DOHH2 (cell line): ENCODE measurements at regions not wholly inside any gene's neighbourhood (a gene's known extent, or its start where the extent isn't known, plus 50 kb on each side); places are given as distances from the start of the nearest gene placed in this dataset.

ENCODE experiments used
- EZH2phosphoT487 ChIP-seq: fragments of 200-600 bp; sonication (generic); IDR thresholded peaks from 2 replicates; pipeline ENCODE4 v1.6.1; 2017; ENCODE audit warnings: borderline replicate concordance, mild to moderate bottlenecking, antibody characterized with exemption, low read length, moderate library complexity, mixed read lengths
- TF ChIP-seq, protein P1 (sequence below): fragments of 200-600 bp; sonication (generic); IDR thresholded peaks from one replicate; pipeline ENCODE4 v1.5.1; 2014; ENCODE audit warnings: antibody characterized with exemption, mild to moderate bottlenecking, low read depth, low read length; ENCODE audit not compliant: poor library complexity, severe bottlenecking

DNA sequence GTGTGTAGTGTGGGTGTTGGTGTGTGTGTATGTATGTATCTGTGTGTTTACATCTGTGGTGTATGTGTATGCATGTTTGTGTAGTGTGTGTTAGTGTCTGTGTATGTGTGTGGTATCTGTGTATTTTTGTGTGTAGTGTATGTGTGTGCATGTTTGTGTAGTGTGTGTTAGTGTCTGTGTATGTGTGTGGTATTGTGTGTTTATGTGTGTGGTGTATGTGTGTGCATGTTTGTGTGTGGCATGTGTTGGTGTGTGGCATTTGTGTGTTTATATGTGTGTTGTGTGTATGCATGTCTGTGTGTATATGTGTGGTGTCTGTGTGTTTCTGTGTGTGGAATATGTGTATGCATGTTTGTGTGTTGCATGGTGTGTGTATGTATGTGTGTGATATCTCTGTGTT is 96.4 kb downstream of the CMPK2 start:
- TF ChIP-seq, protein P1, sequence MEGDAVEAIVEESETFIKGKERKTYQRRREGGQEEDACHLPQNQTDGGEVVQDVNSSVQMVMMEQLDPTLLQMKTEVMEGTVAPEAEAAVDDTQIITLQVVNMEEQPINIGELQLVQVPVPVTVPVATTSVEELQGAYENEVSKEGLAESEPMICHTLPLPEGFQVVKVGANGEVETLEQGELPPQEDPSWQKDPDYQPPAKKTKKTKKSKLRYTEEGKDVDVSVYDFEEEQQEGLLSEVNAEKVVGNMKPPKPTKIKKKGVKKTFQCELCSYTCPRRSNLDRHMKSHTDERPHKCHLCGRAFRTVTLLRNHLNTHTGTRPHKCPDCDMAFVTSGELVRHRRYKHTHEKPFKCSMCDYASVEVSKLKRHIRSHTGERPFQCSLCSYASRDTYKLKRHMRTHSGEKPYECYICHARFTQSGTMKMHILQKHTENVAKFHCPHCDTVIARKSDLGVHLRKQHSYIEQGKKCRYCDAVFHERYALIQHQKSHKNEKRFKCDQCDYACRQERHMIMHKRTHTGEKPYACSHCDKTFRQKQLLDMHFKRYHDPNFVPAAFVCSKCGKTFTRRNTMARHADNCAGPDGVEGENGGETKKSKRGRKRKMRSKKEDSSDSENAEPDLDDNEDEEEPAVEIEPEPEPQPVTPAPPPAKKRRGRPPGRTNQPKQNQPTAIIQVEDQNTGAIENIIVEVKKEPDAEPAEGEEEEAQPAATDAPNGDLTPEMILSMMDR, result no peak
- no peak for TF ChIP-seq EZH2phosphoT487
